ENCODE measurements at regions not wholly inside any gene's neighbourhood (a gene's known extent, or its start where the extent isn't known, plus 50 kb on each side); places are given as distances from the start of the nearest gene placed in this dataset.

GRCh38 chr17:53942436-53942835, 119.7 kb downstream of the KIF2B start:
- no peak for TF ChIP-seq CTCF (IDR thresholded peaks at IDR 0.05)
- TF ChIP-seq EZH2phosphoT487 (IDR thresholded peaks at IDR 0.05): no peak

All from neural progenitor cell (in vitro differentiated cells).